Esophagus mucosa (tissue), 1 donor: ENCODE measurements at regions not wholly inside any gene's neighbourhood (a gene's known extent, or its start where the extent isn't known, plus 50 kb on each side); places are given as distances from the start of the nearest gene placed in this dataset.
A peak's percentile ranks its signal among the peaks of the same experiment; 100 is the strongest.

ENCODE experiments used
- ATAC-seq: fragments of 200-7000 bp; cut with Tn5 transposase; one replicate; pipeline ENCODE4 v1.9.1; 2020
- donor health status: DM: yes; HTN: yes; CAD: no.

GRCh38 chr4:81659051-81659450 lies 187.3 kb upstream of the RASGEF1B start:
- no peak for ATAC-seq

DNA sequence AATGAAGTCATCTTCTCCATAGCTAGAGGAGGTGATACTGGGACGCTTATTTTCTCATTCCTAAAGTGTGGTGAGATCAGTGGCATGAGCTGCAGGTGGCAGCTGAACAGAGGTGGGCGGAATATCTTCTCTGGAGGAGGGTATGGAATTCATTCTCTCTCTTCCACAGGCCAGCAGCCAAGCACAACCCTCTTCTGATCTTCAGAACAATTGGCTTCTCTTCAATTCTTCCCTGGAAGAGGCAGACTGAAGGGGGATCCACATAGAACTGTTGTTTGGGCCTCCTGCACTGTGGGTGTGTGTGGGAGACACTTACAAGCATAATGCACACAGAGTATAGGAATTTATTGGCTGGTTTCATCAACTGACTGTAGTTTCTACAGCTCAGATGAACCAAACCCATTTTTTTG lies 180.4 kb upstream of the RASGEF1B start:
- ATAC-seq = no peak

- ATAC-seq = peak; percentile 97
Observed at GRCh38 chr4:81651243-81651899, 179.7 kb upstream of the RASGEF1B start.

- peak; percentile 60 for ATAC-seq
Observed at GRCh38 chr4:81650606-81651242, 179.0 kb upstream of the RASGEF1B start.

GRCh38 chr4:81648576-81649275 lies 177.0 kb upstream of the RASGEF1B start:
- no peak for ATAC-seq

DNA sequence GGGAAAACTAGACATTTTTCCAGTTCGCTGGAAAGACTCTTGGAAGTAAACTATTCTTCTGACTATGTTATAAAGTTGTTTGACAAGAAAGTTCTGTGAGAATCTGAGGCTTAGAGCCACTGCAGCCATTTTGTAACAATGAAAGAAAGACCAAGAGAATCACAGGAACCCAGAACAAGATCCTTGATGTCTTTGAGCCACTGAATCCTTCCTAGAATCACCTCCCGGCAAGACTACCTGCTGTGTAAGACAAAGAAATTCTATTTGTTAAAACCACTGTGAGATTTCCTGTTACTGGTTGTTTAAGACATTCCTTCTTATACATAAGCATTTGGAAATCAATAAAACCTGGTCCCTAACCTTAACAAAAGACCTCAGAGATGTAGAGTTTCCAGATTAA lies 175.7 kb upstream of the RASGEF1B start:
- no peak for ATAC-seq

- ATAC-seq = no peak
Observed at GRCh38 chr4:81642543-81642942, 170.8 kb upstream of the RASGEF1B start.

DNA sequence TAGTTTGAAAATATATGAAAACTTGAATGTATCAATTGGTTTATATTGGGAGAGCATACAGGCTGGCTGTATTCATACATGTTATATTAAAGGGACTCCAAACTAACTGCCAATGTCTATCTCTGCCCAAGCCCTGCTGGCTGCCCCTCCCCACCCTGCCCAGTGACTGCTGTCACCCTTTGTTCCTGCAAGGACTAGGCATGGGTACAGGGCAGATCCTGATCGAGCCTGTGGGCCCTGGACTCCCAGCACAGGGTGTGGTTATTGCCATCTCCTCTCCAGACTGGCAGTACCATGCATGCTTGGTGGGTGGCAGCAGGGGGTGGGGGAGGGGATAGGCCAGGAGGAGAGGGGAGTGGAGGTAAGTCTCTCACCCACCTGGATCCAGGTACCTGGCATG lies 167.5 kb upstream of the RASGEF1B start:
- no peak for ATAC-seq

GRCh38 chr4:81638698-81639097 lies 167.0 kb upstream of the RASGEF1B start:
- ATAC-seq = no peak

DNA sequence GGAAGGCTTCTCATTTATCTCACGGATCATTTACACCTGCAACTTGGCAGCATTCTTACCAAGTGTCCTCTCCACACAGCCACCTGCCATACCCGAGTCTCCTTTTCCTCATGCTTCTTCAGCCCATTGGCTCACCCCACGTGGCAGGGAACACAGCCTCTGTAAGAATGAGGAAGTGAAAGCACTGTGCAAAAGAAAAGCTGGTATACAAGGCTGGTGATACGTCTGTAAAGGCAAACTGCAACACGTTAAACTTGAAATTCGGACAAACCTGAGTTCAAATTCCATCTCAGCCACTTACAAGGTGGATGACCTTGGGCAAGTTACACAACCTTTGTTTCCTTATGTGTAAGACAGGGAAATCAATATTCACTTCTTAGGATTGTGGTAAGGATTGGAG lies 164.0 kb upstream of the RASGEF1B start:
- ATAC-seq = peak; percentile 59

DNA sequence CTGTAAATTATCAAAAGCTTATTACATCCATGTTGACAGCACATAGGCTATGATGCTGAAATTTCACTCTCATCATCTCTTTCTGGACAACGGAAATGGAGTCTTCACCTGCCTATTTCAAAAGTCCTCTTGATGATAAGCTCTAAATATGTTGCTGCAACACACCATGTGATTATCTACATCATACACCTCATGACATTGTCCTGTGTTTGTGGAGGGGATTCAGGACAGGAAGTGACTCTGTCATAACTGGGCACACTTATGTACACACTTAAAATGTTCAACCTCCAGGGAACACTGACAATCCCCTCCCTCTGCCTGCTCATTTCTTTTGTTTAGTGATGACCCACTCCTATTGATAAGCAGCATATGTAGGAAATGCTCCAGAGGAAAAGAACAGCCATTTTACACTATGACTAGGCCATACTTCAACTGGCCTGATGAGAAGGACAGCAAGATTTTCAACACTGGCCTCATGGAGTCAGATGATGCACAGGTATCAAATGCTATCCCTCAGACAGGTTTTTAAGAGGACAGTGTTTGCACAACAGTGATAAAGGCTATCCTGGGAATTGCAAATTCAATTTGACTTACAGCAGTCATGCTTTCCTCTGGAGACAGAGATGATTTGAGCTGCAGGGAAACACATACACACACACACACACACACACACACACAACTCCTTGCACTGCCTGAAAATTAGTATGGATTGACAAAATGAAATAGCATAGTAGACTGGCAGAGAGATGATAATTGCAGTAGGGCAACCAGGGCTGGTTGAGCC lies 163.3 kb upstream of the RASGEF1B start:
- no peak for ATAC-seq

- no peak for ATAC-seq
Observed at GRCh38 chr4:81634165-81634564, 162.5 kb upstream of the RASGEF1B start.

DNA sequence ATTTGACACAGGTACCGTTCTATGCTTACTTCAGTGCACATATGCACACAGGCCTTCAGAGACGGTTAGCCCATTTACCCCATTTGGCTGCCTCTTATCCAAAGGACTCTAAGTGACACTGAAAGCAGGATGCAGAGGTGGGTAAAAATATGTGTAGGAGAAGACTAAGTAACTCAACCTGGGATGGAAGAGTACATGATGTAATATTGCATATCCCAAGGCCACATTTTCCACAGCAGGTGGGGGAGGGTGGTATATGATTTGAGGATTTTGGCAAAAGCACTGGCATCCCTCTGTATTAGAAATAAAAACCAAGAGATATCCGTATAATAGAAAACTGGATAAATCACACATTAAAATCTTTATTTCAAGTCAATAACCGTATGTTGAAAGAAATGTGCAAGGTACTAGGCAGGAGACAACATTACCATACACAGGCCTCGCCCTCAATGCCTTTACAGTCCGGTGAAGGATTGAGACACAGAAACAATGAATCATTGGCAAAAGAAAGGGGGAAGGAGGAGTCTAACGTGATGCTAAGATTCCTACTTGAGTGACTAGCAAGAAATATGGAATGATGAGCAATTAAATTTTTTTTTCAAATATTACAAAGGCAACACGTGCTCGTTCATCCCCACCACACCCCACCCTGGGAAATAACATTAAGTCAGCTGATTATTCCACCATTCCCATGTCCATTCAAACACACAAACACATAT lies 161.0 kb upstream of the RASGEF1B start:
- ATAC-seq = peak; percentile 91

DNA sequence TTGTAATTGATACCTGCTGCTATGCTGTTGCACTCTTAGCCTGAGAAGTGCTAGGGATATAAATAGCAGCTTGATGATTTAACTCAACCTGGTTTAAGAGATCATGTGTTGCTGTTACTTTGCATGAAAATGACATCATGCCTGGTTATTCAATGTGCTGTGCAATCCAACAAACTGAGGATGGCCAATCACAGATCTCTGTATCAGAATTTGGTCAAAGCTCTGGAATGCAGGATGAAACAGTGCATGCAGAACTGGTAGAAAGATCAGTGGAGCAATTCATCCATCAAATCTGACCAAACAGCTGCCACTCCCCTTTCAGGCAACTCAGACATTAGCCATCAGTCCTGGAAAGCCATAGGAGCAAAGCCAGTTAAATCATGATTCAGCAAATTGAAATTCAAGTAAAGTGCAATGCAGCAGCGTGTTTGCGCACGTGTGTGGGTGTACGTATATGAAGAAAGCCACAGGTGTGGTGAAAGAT lies 160.3 kb upstream of the RASGEF1B start:
- peak; percentile 92 for ATAC-seq

DNA sequence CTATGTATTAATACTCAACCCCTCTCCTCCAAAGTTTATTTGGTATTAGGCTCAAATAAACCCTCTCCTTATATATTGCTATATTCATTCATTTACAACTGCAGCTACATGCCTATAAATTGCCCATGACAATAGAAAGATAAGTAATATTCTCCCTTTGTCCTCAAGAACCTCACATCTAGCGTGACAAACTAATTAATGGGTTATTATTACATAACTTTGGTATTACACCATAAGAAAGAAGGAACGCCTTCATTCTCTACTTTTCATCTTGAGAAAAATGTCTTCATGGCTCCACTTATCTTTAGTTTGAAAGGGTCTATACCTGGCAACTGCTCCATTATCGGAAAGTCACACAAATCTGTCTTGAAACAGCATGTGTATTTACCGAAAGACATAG lies 157.7 kb upstream of the RASGEF1B start:
- ATAC-seq = no peak

GRCh38 chr4:81628489-81628888 lies 156.8 kb upstream of the RASGEF1B start:
- no peak for ATAC-seq

- ATAC-seq = no peak
Observed at GRCh38 chr4:81627590-81627989, 155.9 kb upstream of the RASGEF1B start.

DNA sequence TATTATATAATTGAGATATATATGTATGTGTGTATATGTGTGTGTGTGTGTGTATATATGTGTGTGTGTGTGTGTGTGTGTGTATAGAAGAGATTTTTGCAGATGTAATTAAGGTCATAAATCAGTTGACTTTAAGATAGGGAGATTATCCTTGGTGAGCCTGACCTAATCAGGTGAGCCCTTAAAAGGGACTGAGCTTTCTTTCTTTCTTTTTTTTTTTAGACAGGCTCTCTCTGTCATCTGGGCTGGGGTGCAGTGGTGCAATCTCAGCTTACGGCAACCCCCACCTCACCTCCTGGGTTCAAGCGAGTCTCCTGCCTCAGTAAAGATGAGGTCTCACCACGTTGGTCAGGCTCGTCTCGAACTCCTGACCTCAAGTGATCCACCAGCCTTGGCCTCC lies 155.1 kb upstream of the RASGEF1B start:
- no peak for ATAC-seq

GRCh38 chr4:81625422-81626417 lies 154.0 kb upstream of the RASGEF1B start:
- ATAC-seq = no peak

- no peak for ATAC-seq
Observed at GRCh38 chr4:81623434-81623833, 151.7 kb upstream of the RASGEF1B start.
